HCT116 (cell line): ENCODE measurements at regions not wholly inside any gene's neighbourhood (a gene's known extent, or its start where the extent isn't known, plus 50 kb on each side); places are given as distances from the start of the nearest gene placed in this dataset.
A peak's percentile ranks its signal among the peaks of the same experiment; 100 is the strongest.

ENCODE experiments used
- ATAC-seq: fragments of 200-7000 bp; cut with Tn5 transposase; 2 replicates; pipeline ENCODE4 v1.9.1; 2020; ENCODE audit warnings: mild to moderate bottlenecking, moderate library complexity
- BruUV-seq: library from RNA; stranded (reverse); fragments of 400-500 nt; replicated peaks from 2 replicates; lab custom pipeline; 2021; lab: Mats Ljungman, UMichigan
- CTCF ChIA-PET: fragments of 300-600 bp; sonication (Branson Sonifier 250); formaldehyde crosslinking; loops from one replicate; lab custom pipeline; 2021; ENCODE audit warnings: antibody characterized with exemption; lab: Charles Lee
- POLR2A ChIA-PET: fragments of 300-600, 350-600 bp; sonication (Branson Sonifier 250); formaldehyde crosslinking; loops from one replicate; lab custom pipeline; 2021; ENCODE audit warnings: antibody characterized with exemption; lab: Charles Lee
- RAD21 ChIA-PET, 2 experiments: fragments of 300-600 bp; sonication (Branson Sonifier 250); formaldehyde crosslinking; loops; one replicate each; lab custom pipeline; 2023; ENCODE audit warnings: low total read pairs in 2 of 2; ENCODE audit not compliant: uncharacterized antibody in 2 of 2, unreplicated experiment in 2 of 2, low non-redundant PET in 1 of 2; lab: Charles Lee
- DNase-seq: peaks from one replicate; pipeline ENCODE4 v3.0.0-alpha.2; 2010; ENCODE audit warnings: low read depth, low spot score
- H2AFZ ChIP-seq: fragments of 200-600 bp; shearing (Covaris generic), sonication (generic); 2 replicates; pipeline ENCODE4 v1.6.1; 2017; ENCODE audit warnings: low read depth, mixed run types, mixed read lengths, antibody characterized with exemption, low read length; ENCODE audit not compliant: poor library complexity, severe bottlenecking
- H3K27ac ChIP-seq: 2 replicates; pipeline ENCODE4 v1.5.1; 2012; ENCODE audit warnings: low read depth, low read length
- H3K27me3 ChIP-seq: fragments of 200-600 bp; sonication (generic); 2 replicates; pipeline ENCODE4 v1.6.1; 2016; ENCODE audit warnings: mixed run types, low read length, mixed read lengths; ENCODE audit not compliant: insufficient read depth
- H3K36me3 ChIP-seq, 2 experiments: fragments of 200-500 bp in 1 of 2; fragments of 200-600 bp in 1 of 2; sonication (Bioruptor generic) in 1 of 2; sonication (generic) in 1 of 2; 2 replicates each; pipeline versions ENCODE4 v1.5.1 to v1.6.1; 2014 to 2016; ENCODE audit warnings: low read length in 2 of 2, inconsistent platforms in 1 of 2, mixed read lengths in 1 of 2, mixed run types in 1 of 2; ENCODE audit not compliant: insufficient read depth in 2 of 2, control insufficient read depth in 1 of 2
- H3K4me1 ChIP-seq, 2 experiments: fragments of 200-600 bp in 1 of 2; sonication (generic) in 1 of 2; 2 replicates each; pipeline versions ENCODE4 v1.5.1 to v1.6.1; 2012 to 2017; ENCODE audit warnings: low read length in 2 of 2, inconsistent platforms in 1 of 2, mild to moderate bottlenecking in 1 of 2, mixed read lengths in 1 of 2, mixed run types in 1 of 2, moderate library complexity in 1 of 2; ENCODE audit not compliant: insufficient read depth in 2 of 2, control insufficient read depth in 1 of 2
- H3K4me2 ChIP-seq: fragments of 200-600 bp; sonication (generic); 2 replicates; pipeline ENCODE4 v1.6.1; 2017; ENCODE audit warnings: mixed run types, low read length, mixed read lengths
- H3K4me3 ChIP-seq, 2 experiments: fragments of 200-600 bp in 1 of 2; sonication (generic) in 1 of 2; replicated peaks in 1 of 2; 2 replicates each; pipeline ENCODE4 v1.5.1; 2011 to 2016; ENCODE audit warnings: low read length in 2 of 2, control low read depth in 1 of 2, low read depth in 1 of 2, mild to moderate bottlenecking in 1 of 2, mixed read lengths in 1 of 2, mixed run types in 1 of 2
- H3K79me2 ChIP-seq: fragments of 200-600 bp; sonication (generic); 2 replicates; pipeline ENCODE4 v1.6.1; 2017; ENCODE audit warnings: mild to moderate bottlenecking, mixed run types, low read length, moderate library complexity, mixed read lengths; ENCODE audit not compliant: insufficient read depth
- H3K9ac ChIP-seq: fragments of 200-600 bp; sonication (generic); 2 replicates; pipeline ENCODE4 v1.6.1; 2016; ENCODE audit warnings: low read length, mixed read lengths
- H3K9me2 ChIP-seq: fragments of 200-600 bp; sonication (generic), shearing (Covaris generic); 2 replicates; pipeline ENCODE4 v1.6.1; 2017; ENCODE audit warnings: mixed run types, mild to moderate bottlenecking, moderate library complexity; ENCODE audit not compliant: insufficient read depth
- H3K9me3 ChIP-seq, 2 experiments: fragments of 200-500 bp in 1 of 2; fragments of 200-600 bp in 1 of 2; sonication (Bioruptor generic) in 1 of 2; sonication (generic) in 1 of 2; 2 replicates each; pipeline ENCODE4 v1.6.1; 2014 to 2017; ENCODE audit warnings: low read length in 2 of 2, mixed read lengths in 2 of 2, inconsistent platforms in 1 of 2, low read depth in 1 of 2, mild to moderate bottlenecking in 1 of 2, mixed run types in 1 of 2, moderate library complexity in 1 of 2; ENCODE audit not compliant: control insufficient read depth in 1 of 2, insufficient read depth in 1 of 2
- H4K20me1 ChIP-seq: fragments of 200-600 bp; sonication (generic), shearing (Covaris generic); 2 replicates; pipeline ENCODE4 v1.6.1; 2017; ENCODE audit warnings: mixed run types, mild to moderate bottlenecking, moderate library complexity; ENCODE audit not compliant: insufficient read depth
- CEBPB ChIP-seq: IDR thresholded peaks from 2 replicates; pipeline ENCODE4 v1.6.1; 2012; ENCODE audit warnings: low read depth
- EZH2 ChIP-seq: fragments of 200-600 bp; sonication (generic); IDR thresholded peaks from 2 replicates; pipeline ENCODE4 v1.6.1; 2017; ENCODE audit warnings: antibody characterized with exemption, mixed run types
- JUND ChIP-seq: IDR thresholded peaks from 2 replicates; pipeline ENCODE4 v1.6.1; 2012
- POLR2A ChIP-seq: IDR thresholded peaks from 2 replicates; pipeline ENCODE4 v1.7.0; 2011; ENCODE audit warnings: borderline replicate concordance; ENCODE audit not compliant: insufficient read depth, insufficient read length; ENCODE audit errors: extremely low read depth
- POLR2AphosphoS5 ChIP-seq: IDR thresholded peaks from 2 replicates; pipeline ENCODE4 v1.6.1; 2011; ENCODE audit warnings: mild to moderate bottlenecking, low read depth, low read length, moderate library complexity
- RAD21 ChIP-seq: IDR thresholded peaks from 2 replicates; pipeline ENCODE4 v1.6.1; 2012; ENCODE audit warnings: low read depth, mild to moderate bottlenecking
- SIN3A ChIP-seq: IDR thresholded peaks from 2 replicates; pipeline ENCODE4 v1.6.1; 2012; ENCODE audit warnings: low read depth
- SRF ChIP-seq: IDR thresholded peaks from 2 replicates; pipeline ENCODE4 v1.6.1; 2012; ENCODE audit warnings: low read depth
- YY1 ChIP-seq: IDR thresholded peaks from 2 replicates; pipeline ENCODE4 v1.6.1; 2011; ENCODE audit warnings: low read length, low read depth, moderate library complexity, mild to moderate bottlenecking; ENCODE audit not compliant: insufficient replicate concordance; ENCODE audit errors: extremely low read depth
- ZFX ChIP-seq: fragments of 450-650 bp; IDR thresholded peaks from 2 replicates; pipeline ENCODE4 v1.6.1; 2017
- ZNF274 ChIP-seq: fragments of 200-500 bp; sonication (Bioruptor generic); IDR thresholded peaks from 2 replicates; pipeline ENCODE4 v1.6.1; 2014; ENCODE audit warnings: mild to moderate bottlenecking, low read depth, low read length, inconsistent platforms
- intact Hi-C: fragments of 100-400 bp; cut with micrococcal nuclease; formaldehyde crosslinking; loops from 2 replicates; pipeline ENCODE4 v1.10.0; 2022
- TF ChIP-seq, protein P1 (sequence below), 3 experiments: fragments of 200-600 bp in 1 of 3; sonication (generic) in 1 of 3; IDR thresholded peaks in 2 of 3; conservative IDR thresholded peaks in 1 of 3; 2 replicates each; pipeline ENCODE4 v1.5.1; 2012 to 2017; ENCODE audit warnings: low read depth in 2 of 3, low read length in 2 of 3, antibody characterized with exemption in 1 of 3, borderline replicate concordance in 1 of 3, control low read depth in 1 of 3, mild to moderate bottlenecking in 1 of 3, mixed read lengths in 1 of 3, mixed run types in 1 of 3, moderate library complexity in 1 of 3; ENCODE audit not compliant: insufficient read depth in 1 of 3
- TF ChIP-seq, protein P2 (sequence below): IDR thresholded peaks from 2 replicates; pipeline ENCODE4 v1.6.1; 2012

GRCh38 chr7:109864230-109864629, 1226.7 kb upstream of the LRRN3 start:
- DNase-seq (no peak), ATAC-seq (no peak)
- Histone ChIP-seq H3K4me3 (no peak overlapping the region), H3K27me3 (no peaks in the 10 kb centered on the region), H3K36me3 (no peaks in the 10 kb centered on the region), H3K27ac (no peak overlapping the region), H4K20me1 (no peaks in the 10 kb centered on the region), H3K4me2 (no peak overlapping the region), H3K4me1 (no peaks in the 10 kb centered on the region), H3K9me2 (no peaks in the 10 kb centered on the region), H3K9ac (no peak overlapping the region), H3K79me2 (no peaks in the 10 kb centered on the region), H2AFZ (no peak overlapping the region), H3K9me3 (no peaks in the 10 kb centered on the region)
- ChIA-PET CTCF (no interaction called here), POLR2A (no interaction called here), RAD21 (no interaction called here)
- TF ChIP-seq SIN3A (no peak), YY1 (no peak), SRF (no peak), EZH2 (no peak)
- TF ChIP-seq, protein P1, sequence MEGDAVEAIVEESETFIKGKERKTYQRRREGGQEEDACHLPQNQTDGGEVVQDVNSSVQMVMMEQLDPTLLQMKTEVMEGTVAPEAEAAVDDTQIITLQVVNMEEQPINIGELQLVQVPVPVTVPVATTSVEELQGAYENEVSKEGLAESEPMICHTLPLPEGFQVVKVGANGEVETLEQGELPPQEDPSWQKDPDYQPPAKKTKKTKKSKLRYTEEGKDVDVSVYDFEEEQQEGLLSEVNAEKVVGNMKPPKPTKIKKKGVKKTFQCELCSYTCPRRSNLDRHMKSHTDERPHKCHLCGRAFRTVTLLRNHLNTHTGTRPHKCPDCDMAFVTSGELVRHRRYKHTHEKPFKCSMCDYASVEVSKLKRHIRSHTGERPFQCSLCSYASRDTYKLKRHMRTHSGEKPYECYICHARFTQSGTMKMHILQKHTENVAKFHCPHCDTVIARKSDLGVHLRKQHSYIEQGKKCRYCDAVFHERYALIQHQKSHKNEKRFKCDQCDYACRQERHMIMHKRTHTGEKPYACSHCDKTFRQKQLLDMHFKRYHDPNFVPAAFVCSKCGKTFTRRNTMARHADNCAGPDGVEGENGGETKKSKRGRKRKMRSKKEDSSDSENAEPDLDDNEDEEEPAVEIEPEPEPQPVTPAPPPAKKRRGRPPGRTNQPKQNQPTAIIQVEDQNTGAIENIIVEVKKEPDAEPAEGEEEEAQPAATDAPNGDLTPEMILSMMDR (IDR thresholded peaks at IDR 0.05 in 2 of 3, conservative IDR thresholded peaks at IDR 0.05 in 1 of 3; ENCODE audit: borderline replicate concordance in 1 of 3, insufficient read depth in 1 of 3, low read depth in 2 of 3, low read length in 2 of 3), result no peak
- TF ChIP-seq, protein P2, sequence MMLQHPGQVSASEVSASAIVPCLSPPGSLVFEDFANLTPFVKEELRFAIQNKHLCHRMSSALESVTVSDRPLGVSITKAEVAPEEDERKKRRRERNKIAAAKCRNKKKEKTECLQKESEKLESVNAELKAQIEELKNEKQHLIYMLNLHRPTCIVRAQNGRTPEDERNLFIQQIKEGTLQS, result no peak
- intact Hi-C loops, result no loop called here
- BruUV-seq, result no TSS peak

GRCh38 chr7:109868215-109868860, 1222.6 kb upstream of the LRRN3 start:
- no peak for ATAC-seq
- Histone ChIP-seq H4K20me1 (no peaks in the 10 kb centered on the region), H3K9me3 (no peaks in the 10 kb centered on the region), H3K27ac (no peak overlapping the region), H3K4me3 (no peak overlapping the region), H3K4me1 (no peaks in the 10 kb centered on the region), H3K36me3 (no peaks in the 10 kb centered on the region), H3K9ac (no peak overlapping the region), H3K79me2 (no peaks in the 10 kb centered on the region), H3K4me2 (no peak overlapping the region), H2AFZ (no peak overlapping the region), H3K9me2 (no peaks in the 10 kb centered on the region), H3K27me3 (no peaks in the 10 kb centered on the region)
- DNase-seq, result no peak
- intact Hi-C loops, result no loop called here
- ChIA-PET RAD21 (no interaction called here), POLR2A (no interaction called here), CTCF (no interaction called here)
- no TSS peak for BruUV-seq
- TF ChIP-seq JUND, result no peak
- TF ChIP-seq POLR2A, result no peak
- TF ChIP-seq CEBPB, result no peak
- TF ChIP-seq ZNF274, result no peak
- no peak for TF ChIP-seq POLR2AphosphoS5
- no peak for TF ChIP-seq SRF
- no peak for TF ChIP-seq ZFX
- TF ChIP-seq RAD21, result peak; percentile 33; the same call in 1 of the 2 replicates
